ENCODE measurements at regions not wholly inside any gene's neighbourhood (a gene's known extent, or its start where the extent isn't known, plus 50 kb on each side); places are given as distances from the start of the nearest gene placed in this dataset.

DNA sequence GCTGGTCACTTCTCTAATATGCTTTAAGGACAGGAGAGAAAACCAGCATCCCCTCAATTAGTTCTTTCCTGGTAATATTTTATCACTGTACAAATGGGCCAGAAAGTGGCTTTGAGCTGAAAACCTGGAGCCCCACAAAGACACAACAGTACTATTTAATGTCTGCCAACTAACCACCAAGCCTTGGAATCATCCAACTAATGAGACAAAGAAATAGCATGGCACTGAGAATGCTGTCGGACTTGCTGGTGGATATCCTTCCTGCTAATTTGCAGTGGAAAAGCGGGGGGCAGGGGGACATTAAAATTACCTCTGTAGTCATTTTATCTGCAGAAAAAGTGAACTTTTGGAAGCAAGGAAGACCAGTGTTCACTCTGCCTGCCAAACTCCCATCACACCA lies 288.5 kb downstream of the KBTBD8 start:
- DNase-seq (ENCODE audit: low read depth in 2 of 2, low spot score in 1 of 2): no peak

DNA sequence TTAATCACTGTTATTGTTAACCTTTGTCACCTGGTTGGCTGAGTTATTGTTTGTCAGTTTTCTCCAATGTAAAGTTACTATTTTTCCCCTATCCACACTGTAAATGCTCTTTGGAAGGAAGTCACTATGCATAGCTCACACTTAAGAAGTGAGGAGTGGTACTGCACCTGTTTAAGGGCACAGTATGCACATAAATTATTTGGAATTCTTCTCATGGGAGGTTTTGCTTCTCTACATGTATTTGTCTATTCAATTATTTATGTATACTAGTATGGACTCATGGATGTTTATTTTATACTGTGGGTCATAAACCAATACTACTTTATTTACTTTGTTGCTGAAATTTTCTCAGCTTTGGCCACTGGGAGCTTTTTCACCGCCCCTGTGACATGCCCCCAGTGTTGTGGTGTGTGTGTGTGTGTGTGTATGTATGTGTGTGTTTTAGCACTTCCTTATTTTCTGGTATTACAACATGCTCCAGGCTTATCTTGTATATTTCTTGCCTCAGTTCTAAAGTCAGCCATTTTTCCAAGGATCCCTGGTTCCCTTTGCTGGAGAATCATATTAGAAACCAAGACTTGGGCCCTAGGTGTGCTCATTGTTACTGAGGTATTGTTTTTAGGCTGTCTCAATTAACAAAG lies 290.5 kb downstream of the KBTBD8 start:
- no peak for DNase-seq (ENCODE audit: low read depth in 2 of 2, low spot score in 1 of 2)

DNA sequence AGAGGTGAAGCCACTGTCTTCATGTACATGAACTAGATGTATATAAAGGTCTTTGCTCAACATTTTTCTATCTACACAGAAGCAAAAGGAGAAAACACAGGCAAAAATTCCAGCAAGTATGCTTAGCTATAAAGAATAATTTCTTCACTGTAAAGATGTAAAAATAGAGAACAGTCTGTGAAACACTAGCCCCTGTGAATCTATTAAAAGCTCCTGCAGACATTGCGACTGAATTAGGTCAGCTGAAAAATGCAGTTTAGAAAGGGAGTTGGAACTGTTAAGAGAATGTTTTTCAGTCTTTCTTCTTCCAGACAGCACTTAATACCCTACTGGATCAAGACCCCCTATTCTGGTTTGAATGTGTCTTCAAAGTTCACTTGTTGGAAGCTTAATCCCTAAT lies 291.5 kb downstream of the KBTBD8 start:
- DNase-seq (ENCODE audit: low read depth in 2 of 2, low spot score in 1 of 2): no peak

DNA sequence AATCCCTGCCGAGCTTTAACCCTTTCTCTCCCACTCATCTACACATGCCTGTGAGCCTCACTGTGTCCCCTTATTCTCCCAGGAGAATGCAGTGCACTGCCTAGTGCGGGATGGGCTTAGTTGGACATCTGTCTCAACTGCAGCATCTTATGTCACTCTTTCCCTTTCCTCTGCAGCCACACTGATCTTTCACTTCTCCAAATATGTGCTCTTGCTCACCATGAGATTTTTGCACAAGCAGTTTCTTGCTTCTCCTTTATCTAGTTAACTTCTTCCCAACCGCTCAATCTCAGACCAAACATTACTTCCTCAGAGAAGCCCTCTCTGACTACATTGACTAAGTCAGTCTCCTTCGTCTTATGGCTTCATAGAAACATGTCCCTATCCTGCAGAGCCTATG lies 292.3 kb downstream of the KBTBD8 start:
- DNase-seq (ENCODE audit: low read depth in 2 of 2, low spot score in 1 of 2): no peak

DNA sequence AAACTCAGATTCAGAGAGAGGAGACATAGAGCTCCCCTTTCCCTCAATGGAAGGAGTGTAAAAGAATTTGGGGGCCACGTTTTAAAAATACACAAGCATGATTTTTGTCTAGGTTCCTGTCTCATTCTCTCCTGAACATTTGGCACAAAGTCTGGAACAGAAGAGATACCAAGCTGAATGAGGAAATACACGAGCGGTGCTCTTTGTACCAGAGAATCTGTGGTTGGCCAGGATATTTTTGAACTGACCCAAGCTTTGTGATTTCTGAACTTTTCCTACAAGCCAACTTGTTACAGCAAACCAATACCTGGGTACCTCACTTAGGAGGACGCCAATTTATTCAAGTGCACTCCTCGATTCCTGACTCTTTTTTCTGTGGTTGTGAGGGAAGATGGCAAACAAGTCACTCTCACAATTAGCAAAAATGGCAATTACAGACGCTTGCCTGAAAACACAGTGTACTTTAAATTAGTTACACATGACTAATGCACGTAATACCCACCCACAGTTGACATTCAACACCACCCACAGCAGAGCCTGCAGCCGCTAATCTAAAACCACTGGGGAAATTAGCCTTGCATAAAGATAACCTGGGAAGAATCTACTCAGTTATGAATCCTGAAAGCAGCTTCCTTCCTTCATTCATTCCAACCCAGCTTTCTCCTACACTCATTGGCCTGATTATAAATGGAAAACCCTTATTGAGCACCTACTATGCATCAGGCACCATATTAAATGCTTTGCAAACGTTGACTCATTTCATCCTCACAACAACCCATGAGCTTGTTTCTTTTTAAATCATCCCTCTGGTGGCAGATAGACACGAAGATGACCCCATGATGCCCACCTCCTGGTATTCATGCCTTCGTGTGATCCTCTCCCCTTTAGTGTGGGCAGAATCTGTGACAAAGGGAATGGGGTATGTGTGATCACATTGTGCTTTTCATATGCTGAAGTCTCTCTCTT lies 293.5 kb downstream of the KBTBD8 start:
- no peak for DNase-seq (ENCODE audit: low read depth in 2 of 2, low spot score in 1 of 2)

DNA sequence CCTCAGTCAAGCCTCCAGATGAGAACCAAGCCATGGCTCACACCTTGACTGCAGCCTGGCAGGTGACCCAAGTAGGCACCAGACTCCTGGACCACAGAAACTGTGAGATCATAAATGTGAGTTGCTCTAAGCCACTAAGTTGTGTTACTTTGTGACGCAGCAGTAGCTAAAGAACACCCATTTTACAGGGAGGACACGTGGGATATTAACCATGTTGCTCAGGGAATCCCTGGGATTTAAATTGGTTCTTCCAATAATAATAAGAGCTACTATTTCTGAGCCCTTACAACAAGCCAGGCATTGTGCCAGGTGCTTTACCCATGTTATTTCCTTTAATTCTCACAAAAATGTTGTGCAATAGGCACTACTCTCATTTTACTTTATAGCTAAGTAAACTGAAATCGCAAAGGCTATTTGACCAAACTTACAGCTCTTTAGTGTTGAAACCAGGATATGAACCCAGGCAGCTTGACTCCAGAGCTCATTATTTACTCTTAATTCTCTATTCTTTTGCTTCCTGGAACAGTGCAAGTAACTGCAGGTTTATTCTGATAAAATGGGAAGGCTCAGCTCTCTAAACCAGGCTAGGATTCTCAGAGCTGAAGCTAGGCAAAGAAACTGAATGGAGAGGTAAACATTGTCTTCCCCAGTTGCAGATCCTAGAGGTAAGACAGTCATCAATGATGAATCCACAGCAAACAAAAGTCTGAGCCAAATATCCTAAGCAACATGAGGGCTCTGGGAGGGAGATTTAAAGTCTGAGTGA lies 294.4 kb downstream of the KBTBD8 start:
- DNase-seq (ENCODE audit: low read depth in 2 of 2, low spot score in 1 of 2): no peak

DNA sequence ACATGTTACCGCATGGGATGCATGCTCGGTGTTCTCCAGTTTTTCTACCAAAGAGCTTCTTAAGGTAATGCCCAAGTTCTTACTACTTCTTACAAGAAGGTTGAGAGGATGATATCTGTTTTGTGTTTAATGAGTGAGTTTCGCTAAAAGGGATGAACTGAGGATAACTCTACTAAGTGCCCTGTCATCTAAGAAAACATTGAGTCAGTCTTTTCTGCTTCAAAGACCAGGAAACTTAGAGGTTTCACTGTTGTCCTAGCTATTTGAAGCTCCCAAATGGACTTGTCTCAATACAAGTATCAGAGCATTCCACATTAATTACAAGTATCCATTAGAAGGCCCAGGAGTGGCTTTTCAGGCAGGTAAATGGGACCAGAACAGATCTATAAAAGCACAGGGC lies 296.2 kb downstream of the KBTBD8 start:
- no peak for DNase-seq (ENCODE audit: low read depth in 2 of 2, low spot score in 1 of 2)

DNA sequence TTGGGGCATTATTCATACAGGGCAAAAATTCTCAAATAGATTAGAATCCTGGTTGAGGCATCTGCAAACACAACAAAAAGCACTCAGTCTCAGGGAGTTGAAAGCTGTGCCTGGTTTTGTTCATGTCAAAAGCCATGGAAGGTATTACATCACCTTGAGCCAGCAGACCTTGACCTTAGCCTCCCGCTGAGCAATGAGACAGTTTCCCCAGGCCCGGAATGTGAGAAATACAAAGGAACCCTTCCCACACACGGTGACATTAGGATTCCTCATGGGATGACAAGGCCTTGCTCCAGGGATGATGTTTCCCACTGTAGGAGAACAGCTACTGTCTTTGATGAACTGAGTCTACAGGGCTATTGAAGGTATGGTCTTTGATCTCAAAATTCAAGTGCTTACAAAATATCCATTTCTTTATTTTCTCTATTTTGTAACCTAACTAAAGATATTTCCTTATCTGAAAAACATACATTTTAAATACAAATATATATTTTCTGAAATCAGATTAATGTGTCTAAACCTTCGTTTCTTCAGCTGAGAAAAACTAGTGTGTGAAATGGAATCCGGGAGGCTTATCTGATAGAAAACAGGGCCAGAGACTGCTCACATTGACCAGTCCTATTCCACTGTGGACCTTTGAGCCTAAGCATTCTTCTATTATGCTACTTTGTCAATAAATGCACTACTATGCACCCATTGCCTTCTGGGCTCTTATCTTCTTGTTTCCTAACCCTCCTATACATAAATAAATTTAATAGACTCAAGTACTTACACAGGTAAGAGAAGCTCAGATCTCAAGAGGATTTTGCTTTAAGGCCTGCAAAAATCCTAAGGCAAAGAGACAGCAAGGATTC lies 298.2 kb downstream of the KBTBD8 start:
- no peak for DNase-seq (ENCODE audit: low read depth in 2 of 2, low spot score in 1 of 2)

DNA sequence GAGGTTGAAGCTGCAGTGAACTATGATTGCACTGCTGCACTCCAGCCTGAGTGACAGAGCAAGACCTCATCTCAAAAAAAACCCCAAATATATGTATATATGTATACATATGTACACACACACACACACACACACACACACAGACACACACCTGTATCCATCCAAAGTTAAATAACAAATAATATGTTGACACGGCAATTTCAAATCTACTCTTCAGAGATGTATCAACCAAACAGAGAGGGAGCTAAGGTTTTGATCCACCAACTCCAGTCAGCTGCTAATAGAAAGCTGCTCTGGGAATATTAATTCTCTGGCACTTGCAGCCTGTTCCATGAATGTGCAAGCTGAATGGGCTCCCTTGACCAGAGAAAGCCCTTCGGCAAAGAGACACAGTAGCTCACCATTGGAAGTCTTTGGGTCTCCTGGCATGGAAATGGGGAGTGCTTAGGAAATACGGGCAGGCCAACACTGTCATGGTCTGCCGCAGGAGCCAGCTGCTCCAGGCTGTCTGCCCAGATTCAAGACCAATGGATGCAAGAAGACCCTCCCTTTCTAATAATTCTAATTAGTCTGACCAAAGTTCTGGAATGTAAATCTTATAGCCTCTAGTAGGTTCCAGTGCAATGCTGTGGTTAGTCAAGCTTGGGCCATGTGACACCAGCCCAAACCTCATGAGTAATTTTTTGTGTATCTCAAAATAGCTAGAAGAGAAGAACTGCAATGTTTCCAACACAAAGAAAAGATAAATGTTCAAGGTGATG lies 299.8 kb downstream of the KBTBD8 start:
- no peak for DNase-seq (ENCODE audit: low read depth in 2 of 2, low spot score in 1 of 2)

DNA sequence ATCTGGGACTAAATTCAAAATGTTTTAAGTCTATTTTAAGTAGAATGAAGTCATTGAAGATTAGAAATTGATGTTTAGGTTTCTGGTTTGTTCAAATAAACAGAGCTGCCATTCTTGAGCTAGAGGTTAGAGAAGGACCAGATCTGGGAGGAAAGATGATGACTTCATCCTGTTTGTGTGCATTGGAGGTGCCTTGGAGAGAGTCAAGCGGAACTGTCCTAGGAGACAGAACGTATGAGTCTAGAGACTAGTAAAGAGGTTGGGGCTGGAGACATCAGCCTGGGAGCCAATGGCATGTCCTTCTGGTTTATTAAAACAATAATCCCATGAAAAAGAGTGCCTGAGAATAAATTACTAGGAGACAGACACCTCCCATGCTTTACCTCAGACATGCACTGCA lies 303.4 kb downstream of the KBTBD8 start:
- DNase-seq (ENCODE audit: low read depth in 2 of 2, low spot score in 1 of 2): no peak

DNA sequence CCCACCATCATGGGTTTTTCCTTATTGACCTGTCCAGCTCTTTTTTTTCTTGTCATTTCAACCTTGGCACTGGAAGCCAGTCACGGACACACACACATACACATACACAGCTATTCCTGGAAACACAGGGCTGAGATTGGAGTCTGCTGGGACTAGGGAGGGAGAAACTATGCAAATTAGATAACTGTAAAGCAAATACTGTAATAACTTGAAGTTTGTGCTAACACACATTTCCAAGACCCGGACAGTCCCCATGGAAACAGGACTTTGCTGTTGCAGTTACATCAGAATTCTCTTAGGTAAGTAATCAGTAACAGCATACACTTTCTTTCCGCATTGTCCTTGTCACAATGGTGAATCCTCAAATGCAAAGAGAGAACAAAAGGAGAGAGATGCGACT lies 304.4 kb downstream of the KBTBD8 start:
- no peak for DNase-seq (ENCODE audit: low read depth in 2 of 2, low spot score in 1 of 2)

DNA sequence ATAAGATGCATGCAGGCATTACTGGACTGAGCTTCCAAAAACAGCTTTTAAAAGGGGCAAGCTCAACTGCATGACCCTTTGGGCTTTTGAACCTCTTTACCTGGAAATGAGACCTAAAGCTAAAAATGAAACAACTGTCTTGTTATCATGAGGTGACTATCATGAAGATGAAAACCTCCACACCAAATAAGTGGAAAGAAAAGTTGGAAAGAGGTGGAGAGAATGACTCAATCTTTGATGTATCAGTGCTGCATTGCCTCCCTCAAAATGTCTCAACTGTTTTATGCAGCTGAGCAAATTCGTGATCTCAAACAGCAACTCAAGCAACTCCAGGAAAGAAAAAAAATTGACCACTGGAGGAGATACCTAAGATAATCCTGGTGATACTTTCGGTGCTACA lies 307.1 kb downstream of the KBTBD8 start:
- no peak for DNase-seq (ENCODE audit: low read depth in 2 of 2, low spot score in 1 of 2)

DNA sequence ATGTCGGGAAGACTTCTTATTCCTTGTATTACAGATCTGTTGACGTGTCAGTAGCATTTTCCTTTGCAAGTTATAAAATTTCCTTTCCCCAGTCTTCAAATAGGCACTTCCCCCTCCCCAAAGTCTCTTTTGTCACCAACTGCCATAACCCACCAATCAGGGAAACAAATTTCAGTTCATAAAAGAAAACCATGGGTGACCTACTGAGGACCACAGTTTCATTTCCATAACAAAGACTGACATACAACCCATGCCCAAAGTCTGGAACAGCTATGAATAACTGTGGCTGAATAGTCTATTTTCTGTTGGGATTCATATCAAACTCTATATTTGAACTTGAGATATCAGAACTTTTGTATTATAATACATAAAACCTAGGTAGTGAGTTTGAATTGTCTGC lies 307.8 kb downstream of the KBTBD8 start:
- DNase-seq (ENCODE audit: low read depth in 2 of 2, low spot score in 1 of 2): no peak

DNA sequence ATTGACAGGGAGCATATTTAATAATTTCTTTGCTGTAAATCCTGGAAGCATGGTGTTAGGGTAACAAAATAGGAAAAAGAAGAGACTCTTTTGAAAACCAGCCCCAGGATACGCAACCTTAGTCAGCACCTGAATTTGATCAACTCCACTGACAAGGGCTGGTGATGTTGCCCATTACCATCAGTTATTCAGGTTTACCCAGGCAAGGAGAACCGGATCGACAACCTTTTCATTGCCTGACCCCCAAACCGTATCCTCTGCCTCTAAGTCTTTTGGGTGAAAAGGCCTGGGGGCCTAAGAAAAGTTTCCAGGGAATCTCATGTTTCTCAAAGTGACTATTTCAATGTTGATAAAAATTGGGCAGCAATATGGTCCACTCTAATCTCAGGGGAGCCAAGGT lies 313.3 kb downstream of the KBTBD8 start:
- no peak for DNase-seq (ENCODE audit: low read depth in 2 of 2, low spot score in 1 of 2)

DNA sequence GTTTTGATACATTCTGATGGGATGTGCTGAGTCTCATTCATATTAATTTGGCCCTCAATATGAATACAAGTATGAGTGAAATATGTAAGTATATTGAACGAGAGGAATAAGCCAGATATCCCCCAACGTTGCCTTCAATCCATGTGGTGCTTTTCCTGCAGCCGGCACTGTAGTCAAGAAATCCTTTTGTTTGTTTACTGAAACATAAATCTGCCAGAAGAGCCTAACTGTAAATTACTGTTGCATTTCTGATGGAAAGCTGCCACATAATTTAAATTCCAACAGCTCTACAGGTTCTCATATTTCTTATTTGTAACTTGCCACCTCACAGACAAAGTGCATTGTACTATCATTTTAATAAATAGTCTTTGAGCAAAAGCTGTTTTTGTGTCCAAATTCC lies 314.0 kb downstream of the KBTBD8 start:
- DNase-seq (ENCODE audit: low read depth in 2 of 2, low spot score in 1 of 2): no peak

DNA sequence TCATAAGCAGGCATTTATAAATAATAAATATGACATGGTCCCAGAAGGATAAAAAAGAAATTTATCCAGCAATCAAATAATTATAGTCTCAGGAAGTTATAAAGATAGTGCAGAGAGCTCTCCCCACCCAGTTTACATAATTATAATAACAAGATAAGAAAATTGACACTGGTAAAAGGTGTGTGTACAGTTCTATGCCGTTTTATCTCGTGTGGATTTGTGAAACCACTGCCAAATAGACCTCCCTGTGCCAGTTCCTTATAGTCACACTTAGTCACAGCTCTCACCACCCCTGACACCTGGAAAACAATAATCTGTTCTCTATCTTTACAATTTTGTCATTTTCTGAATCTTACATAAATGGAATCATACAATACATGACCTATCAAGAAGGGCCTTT lies 320.1 kb downstream of the KBTBD8 start:
- no peak for DNase-seq (ENCODE audit: low read depth in 2 of 2, low spot score in 1 of 2)

DNA sequence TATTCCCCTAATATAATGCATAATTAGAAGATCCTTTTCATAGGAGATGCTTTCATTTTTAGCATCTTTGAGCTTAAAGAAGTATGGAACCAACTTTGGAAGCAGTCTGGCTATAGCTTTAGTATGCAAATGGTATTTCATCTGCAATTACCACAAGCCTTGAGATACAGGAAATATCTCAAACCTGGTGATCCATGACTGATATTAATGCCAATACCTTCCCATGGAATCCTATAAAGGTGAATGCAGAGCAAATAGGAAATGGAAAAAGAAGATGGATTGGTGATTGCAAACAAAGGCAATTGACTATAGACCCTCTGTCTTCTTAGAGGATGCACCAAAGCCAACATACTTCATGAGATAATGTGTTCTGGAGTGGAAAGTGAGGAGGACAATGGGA lies 326.4 kb downstream of the KBTBD8 start:
- no peak for DNase-seq (ENCODE audit: low read depth in 2 of 2, low spot score in 1 of 2)

Measured in stimulated activated CD8-positive, alpha-beta memory T cell treated with anti-CD3 and anti-CD28 coated beads, Interleukin-4, amount 100 ng/mL, for 1 hour (primary cell).